RWPE2 (cell line): ENCODE measurements at regions not wholly inside any gene's neighbourhood (a gene's known extent, or its start where the extent isn't known, plus 50 kb on each side); places are given as distances from the start of the nearest gene placed in this dataset.

Experiments used
- ATAC-seq: fragments of 200-7000 bp; cut with Tn5 transposase; 3 replicates; pipeline ENCODE4 v1.9.1; 2021; ENCODE audit warnings: low read depth
- DNase-seq: peaks from one replicate; pipeline ENCODE4 v3.0.0-alpha.2; 2020; ENCODE audit warnings: low spot score
- H3K27ac ChIP-seq: fragments of 450-650 bp; 2 replicates; pipeline ENCODE4 v1.5.1; 2017; ENCODE audit warnings: mild to moderate bottlenecking; ENCODE audit not compliant: poor library complexity, severe bottlenecking
- H3K27me3 ChIP-seq: fragments of 250-450 bp; sonication (Bioruptor Pico); 2 replicates; pipeline ENCODE4 v1.5.1; 2021; ENCODE audit warnings: mild to moderate bottlenecking, moderate library complexity; ENCODE audit not compliant: insufficient read depth, poor library complexity, severe bottlenecking
- H3K36me3 ChIP-seq: fragments of 250-450 bp; sonication (Bioruptor Pico); 2 replicates; pipeline ENCODE4 v1.5.1; 2020; ENCODE audit warnings: low read depth, mild to moderate bottlenecking, moderate library complexity
- H3K4me1 ChIP-seq: fragments of 250-450 bp; sonication (Bioruptor Pico); 2 replicates; pipeline ENCODE4 v1.5.1; 2021; ENCODE audit warnings: mild to moderate bottlenecking, moderate library complexity; ENCODE audit not compliant: insufficient read depth, poor library complexity, severe bottlenecking
- H3K4me3 ChIP-seq: fragments of 250-450 bp; sonication (Bioruptor Pico); 2 replicates; pipeline ENCODE4 v1.5.1; 2021; ENCODE audit warnings: mild to moderate bottlenecking, moderate library complexity; ENCODE audit not compliant: severe bottlenecking
- H3K9me3 ChIP-seq: fragments of 250-450 bp; sonication (Bioruptor Pico); 2 replicates; pipeline ENCODE4 v1.5.1; 2021; ENCODE audit warnings: mild to moderate bottlenecking, moderate library complexity; ENCODE audit not compliant: severe bottlenecking
- CTCF ChIP-seq: fragments of 450-650 bp; IDR thresholded peaks from one replicate; pipeline ENCODE4 v1.5.1; 2017; ENCODE audit warnings: mild to moderate bottlenecking, moderate library complexity; ENCODE audit not compliant: poor library complexity, severe bottlenecking

- TF ChIP-seq CTCF: no peak
- ATAC-seq: no peak
- no peaks in the 10 kb centered on the region for H3K4me1 ChIP-seq
- DNase-seq: no peak
- H3K9me3 ChIP-seq: peaks cover 2% of the 10 kb centered on the region
- no peaks in the 10 kb centered on the region for H3K36me3 ChIP-seq
- no peaks in the 10 kb centered on the region for H3K27me3 ChIP-seq
- H3K27ac ChIP-seq: no peak overlapping the region
- H3K4me3 ChIP-seq: no peak overlapping the region
Observed at GRCh38 chr10:118488710-118489497, 106.5 kb downstream of the PRLHR start.

GRCh38 chr10:118485641-118486040, 109.8 kb downstream of the PRLHR start:
- Histone ChIP-seq H3K4me1 (no peaks in the 10 kb centered on the region), H3K4me3 (no peak overlapping the region), H3K27me3 (no peaks in the 10 kb centered on the region), H3K27ac (no peak overlapping the region), H3K36me3 (no peaks in the 10 kb centered on the region), H3K9me3 (peaks cover 2% of the 10 kb centered on the region)
- no peak for ATAC-seq
- TF ChIP-seq CTCF: no peak
- no peak for DNase-seq

GRCh38 chr10:118484152-118484871, 111.1 kb downstream of the PRLHR start:
- ATAC-seq (no peak), DNase-seq (no peak)
- no peaks in the 10 kb centered on the region for H3K4me1 ChIP-seq
- H3K27ac ChIP-seq: no peak overlapping the region
- H3K4me3 ChIP-seq: no peak overlapping the region
- no peaks in the 10 kb centered on the region for H3K27me3 ChIP-seq
- H3K9me3 ChIP-seq: peaks cover 2% of the 10 kb centered on the region
- no peaks in the 10 kb centered on the region for H3K36me3 ChIP-seq
- no peak for TF ChIP-seq CTCF

GRCh38 chr10:118483496-118483895, 112.0 kb downstream of the PRLHR start:
- TF ChIP-seq CTCF: no peak
- ATAC-seq: no peak

More at GRCh38 chr10:118483496-118483895, 112.0 kb downstream of the PRLHR start:
- Histone ChIP-seq H3K9me3 (no peaks in the 10 kb centered on the region), H3K4me3 (no peak overlapping the region), H3K4me1 (no peaks in the 10 kb centered on the region), H3K27me3 (no peaks in the 10 kb centered on the region), H3K36me3 (no peaks in the 10 kb centered on the region), H3K27ac (no peak overlapping the region)
- no peak for DNase-seq
